WTC11 (cell line): ENCODE measurements at regions not wholly inside any gene's neighbourhood (a gene's known extent, or its start where the extent isn't known, plus 50 kb on each side); places are given as distances from the start of the nearest gene placed in this dataset.

Source experiments
- ATAC-seq: fragments of 200-7000 bp; cut with Tn5 transposase; 2 replicates; pipeline ENCODE4 v1.10.0; 2021; ENCODE audit warnings: mild to moderate bottlenecking, moderate library complexity
- CTCF ChIA-PET: fragments of 300-600 bp; sonication (Branson Sonifier 250); formaldehyde crosslinking; loops from one replicate; lab custom pipeline; 2021; ENCODE audit warnings: antibody characterized with exemption; lab: Charles Lee
- POLR2A ChIA-PET: fragments of 350-600 bp; sonication (Branson Sonifier 250); formaldehyde crosslinking; loops from one replicate; lab custom pipeline; 2021; ENCODE audit warnings: antibody characterized with exemption; lab: Charles Lee
- DNase-seq: peaks from one replicate; pipeline ENCODE4 v3.0.0; 2021; ENCODE audit warnings: low spot score
- H3K27ac Mint-ChIP-seq: 2 replicates; pipeline ENCODE4 v1.8.0; 2021; ENCODE audit warnings: mixed read lengths
- H3K27me3 Mint-ChIP-seq: 2 replicates; pipeline ENCODE4 v1.8.0; 2021; ENCODE audit warnings: low read depth, mild to moderate bottlenecking, moderate library complexity, mixed read lengths
- H3K36me3 Mint-ChIP-seq: 2 replicates; pipeline ENCODE4 v1.8.0; 2021; ENCODE audit warnings: mixed read lengths
- H3K4me1 Mint-ChIP-seq: 2 replicates; pipeline ENCODE4 v1.8.0; 2022; ENCODE audit warnings: mixed read lengths
- H3K4me3 Mint-ChIP-seq: 2 replicates; pipeline ENCODE4 v1.8.0; 2021; ENCODE audit warnings: mild to moderate bottlenecking, moderate library complexity, mixed read lengths
- H3K9me3 Mint-ChIP-seq: 2 replicates; pipeline ENCODE4 v1.8.0; 2021; ENCODE audit warnings: mixed read lengths
- CBFB ChIP-seq: sonication (generic); formaldehyde crosslinking; IDR thresholded peaks from 2 replicates; pipeline ENCODE4 v1.8.1; 2022; ENCODE audit warnings: mild to moderate bottlenecking, low read depth, missing genetic modification reagents
- CTCF ChIP-seq: fragments of 200-600 bp; IDR thresholded peaks from 2 replicates; pipeline ENCODE4 v1.8.0; 2022; ENCODE audit warnings: antibody characterized with exemption
- ELF4 ChIP-seq: sonication (generic); formaldehyde crosslinking; IDR thresholded peaks from 2 replicates; pipeline ENCODE4 v1.8.1; 2022; ENCODE audit warnings: low read depth, mild to moderate bottlenecking, moderate library complexity, missing genetic modification reagents
- FOXJ3 ChIP-seq: sonication (generic); formaldehyde crosslinking; IDR thresholded peaks from 2 replicates; pipeline ENCODE4 v1.9.0; 2021; ENCODE audit warnings: missing genetic modification reagents, mild to moderate bottlenecking, borderline replicate concordance
- HMGA2 ChIP-seq: fragments of 250-450 bp; sonication (Bioruptor Pico); IDR thresholded peaks from 2 replicates; pipeline ENCODE4 v1.4.0; 2021; ENCODE audit warnings: mild to moderate bottlenecking, moderate library complexity
- IRF1 ChIP-seq: sonication (generic); formaldehyde crosslinking; IDR thresholded peaks from 2 replicates; pipeline ENCODE4 v1.8.0; 2023; ENCODE audit warnings: missing genetic modification reagents
- JUN ChIP-seq: sonication (generic); formaldehyde crosslinking; IDR thresholded peaks from 2 replicates; pipeline ENCODE4 v1.8.0; 2023; ENCODE audit warnings: mild to moderate bottlenecking, missing genetic modification reagents
- MLX ChIP-seq: sonication (generic); formaldehyde crosslinking; IDR thresholded peaks from 2 replicates; pipeline ENCODE4 v1.8.1; 2023; ENCODE audit warnings: mild to moderate bottlenecking, missing genetic modification reagents, moderate library complexity
- NFE2L1 ChIP-seq: sonication (generic); formaldehyde crosslinking; IDR thresholded peaks from 2 replicates; pipeline ENCODE4 v1.8.1; 2023; ENCODE audit warnings: missing genetic modification reagents
- NFYB ChIP-seq: sonication (generic); formaldehyde crosslinking; conservative IDR thresholded peaks from 2 replicates; pipeline ENCODE4 v1.8.0; 2022; ENCODE audit warnings: low read depth, missing genetic modification reagents
- PRDM15 ChIP-seq: sonication (generic); formaldehyde crosslinking; IDR thresholded peaks from 2 replicates; pipeline ENCODE4 v1.8.0; 2022; ENCODE audit warnings: missing genetic modification reagents
- PRRX2 ChIP-seq: fragments of 250-450 bp; sonication (Bioruptor Pico); IDR thresholded peaks from 2 replicates; pipeline ENCODE4 v1.8.0; 2021; ENCODE audit warnings: mild to moderate bottlenecking
- SMAD3 ChIP-seq: sonication (generic); formaldehyde crosslinking; IDR thresholded peaks from 2 replicates; pipeline ENCODE4 v1.8.0; 2022; ENCODE audit warnings: missing genetic modification reagents, mild to moderate bottlenecking, borderline replicate concordance
- TCF7 ChIP-seq: sonication (generic); formaldehyde crosslinking; IDR thresholded peaks from 2 replicates; pipeline ENCODE4 v1.8.0; 2022; ENCODE audit warnings: mild to moderate bottlenecking, low read depth, missing genetic modification reagents, moderate library complexity
- USF1 ChIP-seq: sonication (generic); formaldehyde crosslinking; IDR thresholded peaks from 2 replicates; pipeline ENCODE4 v1.8.0; 2022; ENCODE audit warnings: mild to moderate bottlenecking, missing genetic modification reagents
- ZBTB43 ChIP-seq: sonication (generic); formaldehyde crosslinking; IDR thresholded peaks from 2 replicates; pipeline ENCODE4 v1.8.1; 2023; ENCODE audit warnings: mild to moderate bottlenecking, missing genetic modification reagents
- ZMAT4 ChIP-seq: fragments of 250-450 bp; sonication (Bioruptor Pico); IDR thresholded peaks from 2 replicates; pipeline ENCODE4 v1.9.0; 2021; ENCODE audit warnings: mild to moderate bottlenecking
- ZNF219 ChIP-seq: sonication (generic); formaldehyde crosslinking; IDR thresholded peaks from 2 replicates; pipeline ENCODE4 v1.8.0; 2023; ENCODE audit warnings: missing genetic modification reagents, mild to moderate bottlenecking, borderline replicate concordance
- ZNF396 ChIP-seq: fragments of 250-450 bp; sonication (Bioruptor Pico); IDR thresholded peaks from 2 replicates; pipeline ENCODE4 v1.8.0; 2021; ENCODE audit warnings: mild to moderate bottlenecking, moderate library complexity, borderline replicate concordance
- ZNF671 ChIP-seq: fragments of 250-450 bp; sonication (Bioruptor Pico); IDR thresholded peaks from 2 replicates; pipeline ENCODE4 v1.8.0; 2021; ENCODE audit warnings: mild to moderate bottlenecking

- POLR2A ChIA-PET: no interaction called here
Measured at GRCh38 chr5:89374818-89375521, 492.0 kb upstream of the MEF2C start.

GRCh38 chr5:89374144-89374784, 491.3 kb upstream of the MEF2C start:
- ChIA-PET CTCF (no interaction called here), POLR2A (no interaction called here)
- TF ChIP-seq IRF1 (CRISPR knock-in tag) (no peak), MLX (CRISPR knock-in tag) (no peak), CTCF (no peak), TCF7 (CRISPR knock-in tag) (no peak), HMGA2 (no peak), CBFB (CRISPR knock-in tag) (no peak)
- DNase-seq (no peak), ATAC-seq (no peak)
- no peaks in the 10 kb centered on the region for H3K4me1 Mint-ChIP-seq
- H3K9me3 Mint-ChIP-seq: no peaks in the 10 kb centered on the region
- H3K36me3 Mint-ChIP-seq: no peaks in the 10 kb centered on the region
- no peaks in the 10 kb centered on the region for H3K27me3 Mint-ChIP-seq
- no peak overlapping the region for H3K4me3 Mint-ChIP-seq
- H3K27ac Mint-ChIP-seq: no peak overlapping the region

More at GRCh38 chr5:89374818-89375521, 492.0 kb upstream of the MEF2C start:
- Mint-ChIP-seq H3K27me3 (no peaks in the 10 kb centered on the region), H3K4me3 (no peak overlapping the region), H3K36me3 (no peaks in the 10 kb centered on the region), H3K9me3 (no peaks in the 10 kb centered on the region), H3K4me1 (no peaks in the 10 kb centered on the region), H3K27ac (no peak overlapping the region)
- no peak for ATAC-seq
- TF ChIP-seq ZNF671 (CRISPR knock-in tag) (no peak), PRDM15 (CRISPR knock-in tag) (no peak), FOXJ3 (CRISPR knock-in tag) (no peak), NFE2L1 (no peak), PRRX2 (no peak), ZBTB43 (CRISPR knock-in tag) (no peak), ZNF219 (CRISPR knock-in tag) (no peak), NFYB (CRISPR knock-in tag) (no peak), USF1 (no peak), ZNF396 (CRISPR knock-in tag) (no peak), ZMAT4 (no peak), SMAD3 (CRISPR knock-in tag) (no peak), JUN (CRISPR knock-in tag) (no peak), ELF4 (CRISPR knock-in tag) (no peak)
- CTCF ChIA-PET: no interaction called here
- DNase-seq: no peak
